Kidney epithelial cell (primary cell): ENCODE measurements at regions not wholly inside any gene's neighbourhood (a gene's known extent, or its start where the extent isn't known, plus 50 kb on each side); places are given as distances from the start of the nearest gene placed in this dataset.

Source experiments
- DNase-seq: peaks from one replicate; pipeline ENCODE4 v3.0.0-alpha.2; 2010; ENCODE audit warnings: low read depth
- H3K27me3 ChIP-seq: 2 replicates; pipeline ENCODE4 v1.6.0; 2011; ENCODE audit warnings: low read length; ENCODE audit not compliant: control insufficient read depth, insufficient read depth
- H3K36me3 ChIP-seq: 2 replicates; pipeline ENCODE4 v1.5.1; 2011; ENCODE audit warnings: low read length; ENCODE audit not compliant: control insufficient read depth, insufficient read depth
- H3K4me3 ChIP-seq: 2 replicates; pipeline ENCODE4 v1.5.1; 2011; ENCODE audit warnings: low read depth, mild to moderate bottlenecking, control low read depth, low read length
- TF ChIP-seq, protein P1 (sequence below): IDR thresholded peaks from 2 replicates; pipeline ENCODE4 v1.5.1; 2011; ENCODE audit warnings: mild to moderate bottlenecking, moderate library complexity, low read length, control low read depth, inconsistent platforms; ENCODE audit not compliant: insufficient read depth, poor library complexity, severe bottlenecking

DNA sequence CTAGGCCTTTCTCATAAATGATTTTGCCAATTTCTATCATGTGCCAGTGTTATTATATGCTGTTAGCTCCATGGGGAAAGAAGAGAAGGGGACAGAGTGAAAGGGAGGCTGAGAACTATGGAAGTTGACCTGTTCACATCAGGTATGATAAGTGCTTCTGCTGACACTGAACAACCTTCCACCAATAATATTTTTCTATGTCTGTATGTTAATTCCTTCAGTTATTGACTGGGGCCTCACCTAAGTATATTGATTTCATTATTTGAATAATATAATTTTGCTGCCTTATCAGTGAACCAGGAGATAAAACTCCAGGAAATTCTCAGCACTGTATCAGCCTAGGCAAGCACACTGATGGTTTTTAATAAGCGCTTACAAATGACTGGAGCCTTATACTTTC lies 262.8 kb downstream of the SNCA start:
- no peak overlapping the region for H3K4me3 ChIP-seq
- no peaks in the 10 kb centered on the region for H3K36me3 ChIP-seq
- TF ChIP-seq, protein P1, sequence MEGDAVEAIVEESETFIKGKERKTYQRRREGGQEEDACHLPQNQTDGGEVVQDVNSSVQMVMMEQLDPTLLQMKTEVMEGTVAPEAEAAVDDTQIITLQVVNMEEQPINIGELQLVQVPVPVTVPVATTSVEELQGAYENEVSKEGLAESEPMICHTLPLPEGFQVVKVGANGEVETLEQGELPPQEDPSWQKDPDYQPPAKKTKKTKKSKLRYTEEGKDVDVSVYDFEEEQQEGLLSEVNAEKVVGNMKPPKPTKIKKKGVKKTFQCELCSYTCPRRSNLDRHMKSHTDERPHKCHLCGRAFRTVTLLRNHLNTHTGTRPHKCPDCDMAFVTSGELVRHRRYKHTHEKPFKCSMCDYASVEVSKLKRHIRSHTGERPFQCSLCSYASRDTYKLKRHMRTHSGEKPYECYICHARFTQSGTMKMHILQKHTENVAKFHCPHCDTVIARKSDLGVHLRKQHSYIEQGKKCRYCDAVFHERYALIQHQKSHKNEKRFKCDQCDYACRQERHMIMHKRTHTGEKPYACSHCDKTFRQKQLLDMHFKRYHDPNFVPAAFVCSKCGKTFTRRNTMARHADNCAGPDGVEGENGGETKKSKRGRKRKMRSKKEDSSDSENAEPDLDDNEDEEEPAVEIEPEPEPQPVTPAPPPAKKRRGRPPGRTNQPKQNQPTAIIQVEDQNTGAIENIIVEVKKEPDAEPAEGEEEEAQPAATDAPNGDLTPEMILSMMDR, result no peak
- DNase-seq, result no peak
- no peaks in the 10 kb centered on the region for H3K27me3 ChIP-seq

GRCh38 chr4:89573656-89574055 lies 263.3 kb downstream of the SNCA start:
- H3K4me3 ChIP-seq, result no peak overlapping the region
- DNase-seq, result no peak
- no peaks in the 10 kb centered on the region for H3K36me3 ChIP-seq
- TF ChIP-seq, protein P1, result no peak
- no peaks in the 10 kb centered on the region for H3K27me3 ChIP-seq

- Histone ChIP-seq H3K27me3 (no peaks in the 10 kb centered on the region), H3K4me3 (no peak overlapping the region), H3K36me3 (no peaks in the 10 kb centered on the region)
- TF ChIP-seq, protein P1, result no peak
- no peak for DNase-seq
These were observed 264.6 kb downstream of the SNCA start for GRCh38 chr4:89572224-89572858.

DNA sequence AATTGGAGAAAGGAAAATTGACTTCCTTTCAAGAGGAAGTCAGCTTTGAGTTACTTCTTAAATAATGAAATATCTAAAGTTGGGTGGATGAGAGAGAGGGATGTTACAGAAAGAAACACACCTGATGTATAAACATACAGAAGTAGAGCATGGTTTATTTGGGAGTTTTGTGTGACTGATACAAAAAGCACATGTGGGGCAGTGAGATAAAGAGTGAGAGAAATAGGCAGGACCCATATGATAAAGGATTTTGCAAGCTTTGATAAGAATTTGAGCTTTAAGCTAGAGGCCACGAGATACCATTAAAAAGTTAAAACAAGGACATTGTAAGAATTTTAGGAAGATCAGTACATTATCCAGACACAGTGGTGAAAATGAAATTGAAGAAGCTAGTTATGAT lies 263.3 kb upstream of the GPRIN3 start:
- Histone ChIP-seq H3K27me3 (no peaks in the 10 kb centered on the region), H3K4me3 (no peak overlapping the region), H3K36me3 (no peaks in the 10 kb centered on the region)
- TF ChIP-seq, protein P1, result no peak
- DNase-seq, result no peak

- Histone ChIP-seq H3K27me3 (no peaks in the 10 kb centered on the region), H3K36me3 (no peaks in the 10 kb centered on the region), H3K4me3 (no peak overlapping the region)
- no peak for DNase-seq
- TF ChIP-seq, protein P1, result no peak
These were observed 260.3 kb upstream of the GPRIN3 start for GRCh38 chr4:89567936-89568335.

- Histone ChIP-seq H3K27me3 (no peaks in the 10 kb centered on the region), H3K36me3 (no peaks in the 10 kb centered on the region), H3K4me3 (no peak overlapping the region)
- DNase-seq, result no peak
- TF ChIP-seq, protein P1, result no peak
These were observed 255.8 kb upstream of the GPRIN3 start for GRCh38 chr4:89563431-89563830.
